Spleen (tissue), 11 donors: ENCODE measurements at regions not wholly inside any gene's neighbourhood (a gene's known extent, or its start where the extent isn't known, plus 50 kb on each side); places are given as distances from the start of the nearest gene placed in this dataset.
"Not testable (repeated sequence)": the region's sequence is repeated elsewhere in the genome, so short reads cannot be mapped to it uniquely, and the experiment has no call there.

Experiments
- DNase-seq: peaks from one replicate; pipeline ENCODE4 v3.0.0-alpha.2; 2020
- H3K27ac ChIP-seq, 8 donors: fragments of 200-600 bp; sonication (generic) in 7 of 8; 1 replicate in 4 of 8; 2 replicates in 4 of 8; pipeline versions ENCODE4 v1.5.0 to v1.8.0; 2016 to 2021; ENCODE audit warnings: inconsistent platforms in 4 of 8, mild to moderate bottlenecking in 4 of 8, moderate library complexity in 1 of 8
- H3K27me3 ChIP-seq, 7 donors: fragments of 200-600 bp; sonication (generic) in 6 of 7; replicated peaks in 1 of 7; 1 replicate in 4 of 7; 2 replicates in 3 of 7; pipeline versions ENCODE4 v1.5.0 to v1.8.0; 2016 to 2021; ENCODE audit warnings: inconsistent platforms in 3 of 7, mild to moderate bottlenecking in 1 of 7
- H3K36me3 ChIP-seq, 6 donors: fragments of 200-600 bp; sonication (generic) in 5 of 6; 1 replicate in 4 of 6; 2 replicates in 2 of 6; pipeline versions ENCODE4 v1.5.0 to v1.8.0; 2016 to 2021; ENCODE audit warnings: inconsistent platforms in 2 of 6
- H3K4me1 ChIP-seq, 6 donors: fragments of 200-600 bp; sonication (generic) in 5 of 6; 1 replicate in 3 of 6; 2 replicates in 3 of 6; pipeline versions ENCODE4 v1.5.0 to v1.8.0; 2016 to 2021; ENCODE audit warnings: inconsistent platforms in 3 of 6
- H3K4me3 ChIP-seq, 8 donors: fragments of 200-600 bp; sonication (generic) in 7 of 8; 1 replicate in 4 of 8; 2 replicates in 4 of 8; pipeline versions ENCODE4 v1.5.0 to v1.8.0; 2016 to 2021; ENCODE audit warnings: inconsistent platforms in 4 of 8, mild to moderate bottlenecking in 4 of 8, moderate library complexity in 2 of 8
- H3K9me3 ChIP-seq, 8 donors: fragments of 200-600 bp; sonication (generic) in 7 of 8; 1 replicate in 4 of 8; 2 replicates in 4 of 8; pipeline versions ENCODE4 v1.5.0 to v1.8.0; 2016 to 2021; ENCODE audit warnings: inconsistent platforms in 4 of 8
- CTCF ChIP-seq, 11 experiments: fragments of 200-600 bp in 7 of 11; fragments of 450-650 bp in 4 of 11; sonication (generic) in 4 of 11; IDR thresholded peaks in 8 of 11; conservative IDR thresholded peaks in 3 of 11; 1 replicate in 7 of 11; 2 replicates in 4 of 11; pipeline versions ENCODE4 v1.4.0 to v1.8.0; 2016 to 2021; ENCODE audit warnings: antibody characterized with exemption in 11 of 11, inconsistent platforms in 4 of 11, mild to moderate bottlenecking in 1 of 11
- POLR2A ChIP-seq, 3 donors: fragments of 450-650 bp; IDR thresholded peaks; one replicate each; pipeline ENCODE4 v1.5.1; 2017; ENCODE audit warnings: antibody characterized with exemption in 3 of 3, mild to moderate bottlenecking in 1 of 3
- POLR2AphosphoS5 ChIP-seq, 3 donors: sonication (generic); formaldehyde crosslinking; IDR thresholded peaks; one replicate each; pipeline ENCODE4 v1.5.1; 2017; ENCODE audit warnings: antibody characterized with exemption in 3 of 3
- WGBS, 5 donors: extraction: QIAGEN DNeasy Blood & Tissue Kit in 3 of 5; methylation state at CpG; one replicate each; pipeline versions ENCODE4 v1.1.5 to v1.1.7; 2013 to 2018; 5-methylcytosine and 5-hydroxymethylcytosine counted together
- intact Hi-C: fragments of 100-400 bp; cut with DNase I; formaldehyde crosslinking; loops from one replicate; pipeline ENCODE4 v1.15.0; 2023; ENCODE audit warnings: low total_unique reads
- donor health status: healthy with polysubstance abuse.
- donor health status: DM: no; HTN: no; CAD: no; lungs with moderate emphysema.
- donor health status: DM: no; HTN: no; CAD: no.
- donor health status: Bipolar disorder and iron deficiency.
- donor health status: healthy.
- donor health status: DM: no; HTN: no; CAD: no.
- donor health status: DM: yes; HTN: yes; CAD: no.

GRCh38 chr4:27966664-27967063 lies 1106.0 kb downstream of the STIM2 start:
- no peaks in the 10 kb centered on the region for H3K36me3 ChIP-seq
- no peak overlapping the region for H3K27ac ChIP-seq
- no peak for DNase-seq
- no peaks in the 10 kb centered on the region for H3K9me3 ChIP-seq
- no peaks in the 10 kb centered on the region for H3K4me1 ChIP-seq
- no peak overlapping the region for H3K4me3 ChIP-seq
- H3K27me3 ChIP-seq = no peaks in the 10 kb centered on the region
- intact Hi-C loops = no loop called here
- WGBS, 5 donors = 62 to 79% (median 71%) methylated on average over 3 of the region's 3 CpGs
- TF ChIP-seq POLR2A (IDR thresholded peaks at IDR 0.05) = no peak
- no peak for TF ChIP-seq CTCF (IDR thresholded peaks at IDR 0.05 in 8 of 11, conservative IDR thresholded peaks at IDR 0.05 in 3 of 11)

- intact Hi-C loops = no loop called here
- peaks cover 0 to 4% (median 0%) of the 10 kb centered on the region in 8 donors for H3K9me3 ChIP-seq
- WGBS, 5 donors = 26 to 45% (median 41%) methylated on average over 1 of the region's 1 CpG
- no peak for TF ChIP-seq POLR2A (IDR thresholded peaks at IDR 0.05)
- no peak for TF ChIP-seq CTCF (IDR thresholded peaks at IDR 0.05 in 8 of 11, conservative IDR thresholded peaks at IDR 0.05 in 3 of 11)
- TF ChIP-seq POLR2AphosphoS5 (IDR thresholded peaks at IDR 0.05) = no peak
- no peaks in the 10 kb centered on the region for H3K36me3 ChIP-seq
- no peaks in the 10 kb centered on the region for H3K27me3 ChIP-seq
- H3K4me3 ChIP-seq = no peak overlapping the region
- H3K4me1 ChIP-seq = no peaks in the 10 kb centered on the region
- no peak for DNase-seq
- no peak overlapping the region for H3K27ac ChIP-seq
Observed at GRCh38 chr4:27973056-27973455, 1112.4 kb downstream of the STIM2 start.

- intact Hi-C loops = no loop called here
- TF ChIP-seq POLR2AphosphoS5 (IDR thresholded peaks at IDR 0.05) (no peak), POLR2A (IDR thresholded peaks at IDR 0.05) (no peak), CTCF (IDR thresholded peaks at IDR 0.05 in 8 of 11, conservative IDR thresholded peaks at IDR 0.05 in 3 of 11) (no peak)
- Histone ChIP-seq H3K36me3 (no peaks in the 10 kb centered on the region), H3K4me1 (no peaks in the 10 kb centered on the region), H3K9me3 (peaks cover 0 to 10% (median 0%) of the 10 kb centered on the region in 8 donors), H3K27me3 (no peaks in the 10 kb centered on the region), H3K4me3 (no peak overlapping the region), H3K27ac (no peak overlapping the region)
- DNase-seq = no peak
- 85 to 94% (median 87%) methylated on average over 1 of the region's 1 CpG for WGBS, 5 donors
Observed at GRCh38 chr4:27973700-27974099, 1113.1 kb downstream of the STIM2 start.

- Histone ChIP-seq H3K9me3 (peaks cover 0 to 15% (median 0%) of the 10 kb centered on the region in 8 donors), H3K27ac (no peak overlapping the region), H3K4me1 (no peaks in the 10 kb centered on the region), H3K36me3 (no peaks in the 10 kb centered on the region), H3K4me3 (no peak overlapping the region), H3K27me3 (no peaks in the 10 kb centered on the region)
- intact Hi-C loops = no loop called here
- DNase-seq = no peak
- 64 to 84% (median 75%) methylated on average over 2 of the region's 2 CpGs for WGBS, 5 donors
- TF ChIP-seq CTCF (IDR thresholded peaks at IDR 0.05 in 8 of 11, conservative IDR thresholded peaks at IDR 0.05 in 3 of 11) (no peak), POLR2AphosphoS5 (IDR thresholded peaks at IDR 0.05) (no peak), POLR2A (IDR thresholded peaks at IDR 0.05) (no peak)
Observed at GRCh38 chr4:27974339-27974738, 1113.7 kb downstream of the STIM2 start.

- H3K27ac ChIP-seq, intact Hi-C loops, DNase-seq, H3K27me3 ChIP-seq, H3K4me3 ChIP-seq, H3K36me3 ChIP-seq, H3K4me1 ChIP-seq: not testable (repeated sequence)
- peaks cover 0 to 19% (median 0%) of the 10 kb centered on the region in 8 donors for H3K9me3 ChIP-seq
- WGBS, 5 donors = 62 to 84% (median 74%) methylated on average over 3 of the region's 3 CpGs
Observed at GRCh38 chr4:27974881-27975280, 1114.2 kb downstream of the STIM2 start.

- H3K4me1 ChIP-seq, intact Hi-C loops, H3K36me3 ChIP-seq, H3K4me3 ChIP-seq, H3K27me3 ChIP-seq, DNase-seq, H3K27ac ChIP-seq: not testable (repeated sequence)
- H3K9me3 ChIP-seq = peaks cover 0 to 19% (median 0%) of the 10 kb centered on the region in 8 donors
- WGBS, 5 donors = 80 to 89% (median 83%) methylated on average over 2 to 19 of the region's 22 CpGs
Observed at GRCh38 chr4:27978427-27979109, 1117.9 kb downstream of the STIM2 start.
